8988T (cell line): ENCODE measurements at regions not wholly inside any gene's neighbourhood (a gene's known extent, or its start where the extent isn't known, plus 50 kb on each side); places are given as distances from the start of the nearest gene placed in this dataset.
"Not testable (repeated sequence)": the region's sequence is repeated elsewhere in the genome, so short reads cannot be mapped to it uniquely, and the experiment has no call there.

ENCODE experiments used
- DNase-seq: peaks from one replicate; pipeline ENCODE4 v3.0.0; 2011

DNA sequence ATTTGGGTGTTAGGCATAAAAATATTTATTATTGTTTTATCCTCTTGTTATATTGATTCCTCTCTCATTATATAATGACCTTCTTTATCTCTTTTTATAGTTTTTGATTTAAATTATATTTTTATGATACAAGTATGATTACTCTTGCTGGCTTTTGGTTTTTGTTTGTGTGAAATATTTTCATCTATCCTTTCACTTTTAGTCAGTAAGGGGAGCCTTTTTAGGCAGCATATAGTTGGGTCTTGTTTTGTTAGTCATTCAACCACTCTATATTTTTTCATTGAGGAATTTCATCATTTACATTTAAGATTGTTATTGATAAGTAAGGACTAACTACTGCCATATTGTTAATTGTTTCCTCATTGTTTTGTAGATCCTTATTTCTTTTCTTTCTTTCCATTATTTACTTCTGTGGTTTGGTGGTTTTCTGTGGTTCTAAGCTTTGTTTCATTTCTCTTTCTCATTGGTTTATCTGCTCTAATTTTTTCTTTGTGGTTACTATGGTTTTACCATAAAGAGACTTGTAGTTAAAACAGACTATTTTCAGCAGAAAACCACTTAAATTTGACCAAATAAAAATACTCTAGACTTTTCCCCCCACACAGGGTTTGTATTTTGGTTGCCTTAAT is 593.1 kb downstream of the NUF2 start:
- DNase-seq, result no peak

DNA sequence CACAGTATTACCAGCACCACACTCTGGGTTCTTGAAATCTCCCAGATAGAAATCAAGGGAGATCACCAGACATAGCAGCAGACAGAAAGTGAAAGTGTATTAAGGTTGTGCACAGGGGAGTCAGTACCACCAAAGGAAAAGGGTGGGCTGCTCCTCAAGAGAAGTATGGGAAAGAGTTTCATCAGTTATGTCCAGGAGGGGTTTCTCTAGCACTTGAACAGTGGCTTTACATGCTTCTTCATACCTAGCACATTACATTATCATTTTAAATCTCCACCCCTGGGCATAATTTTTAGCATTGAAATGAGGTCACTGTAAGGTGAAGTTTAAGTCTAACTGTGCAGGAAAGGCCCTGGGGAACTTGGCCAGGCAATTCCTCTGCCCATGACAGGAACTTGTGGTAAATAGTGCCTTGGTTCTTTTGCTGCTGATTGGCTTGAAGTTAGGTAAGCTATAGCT is 601.0 kb downstream of the NUF2 start:
- no peak for DNase-seq

DNA sequence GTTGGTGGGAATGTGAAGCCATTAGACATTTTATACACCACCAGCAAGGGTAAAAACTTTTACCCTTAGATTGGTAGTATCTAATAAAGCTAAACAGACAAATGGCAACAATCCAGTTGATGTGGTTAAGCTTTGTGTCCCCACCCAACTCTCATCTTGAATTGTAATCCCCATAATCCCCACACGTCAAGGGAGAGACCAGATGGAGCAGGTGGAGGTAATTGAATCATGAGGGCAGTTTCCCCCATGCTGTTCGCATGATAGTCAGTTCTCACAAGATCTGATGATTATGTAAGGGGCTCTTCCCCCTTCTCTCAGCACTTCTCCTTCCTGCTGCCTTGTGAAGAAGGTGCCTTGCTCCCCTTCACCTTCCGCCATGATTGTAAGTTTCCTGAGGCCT is 602.3 kb downstream of the NUF2 start:
- no peak for DNase-seq

DNA sequence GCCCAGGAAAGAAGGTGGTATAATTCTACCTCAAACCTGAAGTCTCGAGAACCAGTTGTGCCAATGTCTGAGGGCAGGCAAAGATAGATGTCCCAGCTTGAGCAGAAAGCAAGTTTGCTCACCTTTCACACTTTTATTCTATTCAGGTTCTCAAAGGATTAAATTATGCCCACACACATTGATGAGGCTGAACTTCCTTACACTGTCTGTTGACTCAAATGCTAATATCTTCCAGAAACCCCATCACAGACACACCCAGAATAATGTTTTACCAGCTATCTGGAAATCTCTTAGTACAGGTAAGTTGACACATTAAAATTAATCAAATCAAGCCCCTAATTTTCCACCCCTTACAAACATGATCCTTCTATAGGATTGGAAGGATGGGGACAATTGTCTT is 605.7 kb downstream of the NUF2 start:
- no peak for DNase-seq

DNA sequence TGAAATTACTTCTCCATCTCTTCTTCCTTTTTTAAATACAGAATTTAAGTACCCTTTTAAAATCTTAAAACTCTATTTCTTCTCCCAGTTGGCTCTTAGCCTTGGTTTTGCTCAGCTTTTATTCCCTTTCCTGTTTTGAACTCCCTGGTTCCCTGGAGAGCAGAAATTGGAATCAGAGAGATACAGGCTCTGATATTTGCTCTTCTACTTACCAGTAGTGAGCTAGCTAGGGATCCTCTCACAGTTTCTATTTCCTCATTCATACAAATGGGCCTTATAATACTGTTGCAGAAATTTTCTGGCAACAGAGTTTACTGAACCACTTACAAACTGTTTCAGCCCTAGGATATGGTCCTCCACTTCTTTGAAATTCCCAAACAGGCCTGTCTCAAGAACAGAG is 606.3 kb downstream of the NUF2 start:
- DNase-seq, result no peak

DNA sequence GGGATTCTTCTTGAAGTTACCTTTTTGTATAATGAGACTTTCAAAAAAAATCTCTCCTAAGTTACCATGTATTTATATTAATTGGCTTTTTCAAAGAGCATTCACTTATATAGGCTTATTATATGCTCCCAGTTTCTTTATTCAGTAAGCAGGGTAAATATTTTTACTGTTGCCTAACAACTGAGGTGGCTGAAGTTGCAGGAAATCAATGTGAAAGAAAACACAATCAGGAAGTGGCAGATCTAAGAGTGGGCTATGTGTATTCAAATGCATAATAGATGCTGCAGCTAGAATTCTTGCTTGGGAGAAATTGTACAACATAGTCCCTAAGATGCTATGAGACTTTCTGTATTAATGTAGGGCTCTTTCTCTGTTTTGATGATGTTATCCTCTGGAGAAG is 606.9 kb downstream of the NUF2 start:
- DNase-seq, result no peak

DNA sequence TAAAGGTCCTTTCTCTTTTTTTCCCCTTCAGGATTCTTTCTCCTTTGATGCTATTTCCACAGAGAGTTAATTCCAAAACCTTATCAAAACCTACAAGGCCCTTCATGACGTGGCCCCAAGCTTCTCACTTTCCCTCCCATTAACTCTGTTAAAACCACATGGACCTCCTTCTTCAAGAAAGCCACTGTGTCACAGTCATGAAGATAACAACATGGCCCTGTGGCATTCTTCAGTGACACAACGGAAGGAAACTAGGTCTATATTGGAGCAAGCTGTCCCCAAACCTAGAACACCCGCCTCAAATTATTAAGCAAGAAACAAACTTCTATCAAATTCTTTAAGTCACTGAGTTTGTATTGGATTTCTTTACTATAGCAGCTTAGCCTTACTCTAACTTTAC is 611.1 kb downstream of the NUF2 start:
- no peak for DNase-seq

DNA sequence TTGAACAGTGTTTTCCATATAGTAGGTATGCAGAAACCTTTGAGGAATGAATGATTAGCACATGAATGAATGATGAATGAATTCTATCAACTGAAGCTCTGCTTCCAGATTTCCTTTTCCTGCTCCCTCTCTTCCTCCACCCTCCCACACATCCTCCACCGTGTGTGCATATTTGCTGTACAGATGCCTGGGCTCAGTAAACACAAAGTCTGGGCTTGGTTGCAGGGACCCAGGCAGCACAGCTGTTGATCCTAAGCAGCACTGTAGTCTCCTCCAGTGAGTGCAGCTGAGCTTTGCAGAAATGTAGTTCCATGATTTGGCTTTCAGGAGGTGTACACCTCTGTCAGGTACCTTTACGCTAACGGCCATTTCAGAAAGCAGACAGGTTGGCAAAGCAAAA is 611.7 kb downstream of the NUF2 start:
- no peak for DNase-seq

DNA sequence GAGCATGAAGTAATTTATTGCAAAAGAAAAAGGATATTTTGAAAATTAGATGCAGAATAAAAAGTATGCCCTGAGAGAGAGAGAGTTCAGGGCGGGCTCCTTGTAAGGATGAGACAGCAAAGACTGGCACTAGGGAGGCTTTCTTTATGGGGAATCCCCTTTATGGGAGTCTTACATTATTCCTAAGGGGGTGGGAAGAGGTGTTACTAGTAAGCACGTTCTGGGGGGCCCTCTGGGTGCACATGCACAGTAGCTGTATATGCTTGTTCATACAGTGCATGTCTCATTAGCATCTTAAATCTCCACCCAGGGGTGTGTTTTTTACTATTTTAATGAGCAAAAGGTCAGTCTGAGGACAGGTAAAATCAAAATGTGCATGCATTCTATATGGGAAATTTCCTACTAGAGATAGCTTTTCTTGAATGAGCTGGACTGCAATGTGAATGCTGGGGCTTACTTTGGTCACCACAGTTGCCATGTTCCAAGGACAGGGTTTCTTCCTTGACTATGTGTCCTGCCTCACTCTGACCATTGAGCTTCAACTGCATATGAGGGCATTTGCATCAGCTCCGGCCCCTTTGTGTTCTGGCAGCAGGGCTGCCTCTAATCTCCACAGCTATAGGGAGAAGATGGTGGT is 614.1 kb downstream of the NUF2 start:
- DNase-seq, result no peak

DNA sequence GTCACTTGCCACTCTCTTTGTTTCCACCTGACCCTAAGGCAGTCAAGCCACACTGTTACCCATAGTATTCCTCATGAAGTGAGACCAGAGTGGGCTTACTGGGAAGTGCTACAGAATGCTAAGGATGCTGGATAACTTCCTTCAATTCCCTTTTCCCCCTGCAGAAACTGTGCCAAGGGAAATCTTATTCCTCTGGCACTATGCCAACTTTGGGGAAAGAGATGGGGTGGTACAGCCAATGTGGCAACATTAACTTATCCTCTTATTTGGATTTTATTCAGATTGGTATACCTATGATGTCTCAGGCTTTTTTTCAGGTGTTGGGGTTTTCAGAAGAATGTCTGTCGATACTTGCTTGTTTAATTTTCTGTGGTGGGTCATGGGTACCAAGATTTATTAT is 599.4 kb upstream of the PBX1 start:
- DNase-seq, result no peak

DNA sequence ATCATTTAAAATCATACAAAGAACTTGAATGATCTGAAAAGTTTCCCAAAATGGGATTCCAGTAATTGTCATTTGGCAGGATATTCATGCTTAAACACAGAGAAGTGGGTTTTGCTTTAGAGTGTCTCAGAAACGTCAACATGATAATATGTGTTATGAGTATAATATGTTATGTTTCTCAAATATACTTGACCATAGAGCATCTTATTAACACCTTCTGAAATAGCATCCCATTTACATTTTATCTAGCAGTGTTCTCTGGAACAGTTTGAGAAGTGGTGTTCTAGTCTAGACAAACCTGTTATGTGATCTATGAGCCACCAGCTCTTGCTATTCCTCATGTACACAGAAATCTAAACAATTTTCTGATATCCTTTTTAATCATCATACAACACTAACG is 588.8 kb upstream of the PBX1 start:
- no peak for DNase-seq

DNA sequence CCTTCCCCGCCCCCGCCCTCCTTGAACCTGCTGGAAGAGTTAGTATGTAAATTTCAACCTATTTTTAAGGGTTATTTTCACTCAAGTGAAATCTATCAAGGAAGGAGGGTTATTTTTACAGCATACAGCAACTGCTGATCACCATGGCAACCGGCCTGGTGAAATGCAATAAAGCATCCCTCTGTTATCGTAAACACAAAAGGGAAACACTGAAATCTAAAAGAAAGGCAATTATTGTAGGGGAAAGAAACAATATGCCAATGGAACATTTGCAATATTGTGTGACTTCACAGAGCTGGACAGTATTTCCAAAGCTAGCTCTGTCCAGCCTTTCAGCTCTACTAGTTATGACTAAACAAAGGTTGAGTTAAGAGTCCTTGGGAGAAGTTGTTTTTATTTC is 588.3 kb upstream of the PBX1 start:
- no peak for DNase-seq

DNA sequence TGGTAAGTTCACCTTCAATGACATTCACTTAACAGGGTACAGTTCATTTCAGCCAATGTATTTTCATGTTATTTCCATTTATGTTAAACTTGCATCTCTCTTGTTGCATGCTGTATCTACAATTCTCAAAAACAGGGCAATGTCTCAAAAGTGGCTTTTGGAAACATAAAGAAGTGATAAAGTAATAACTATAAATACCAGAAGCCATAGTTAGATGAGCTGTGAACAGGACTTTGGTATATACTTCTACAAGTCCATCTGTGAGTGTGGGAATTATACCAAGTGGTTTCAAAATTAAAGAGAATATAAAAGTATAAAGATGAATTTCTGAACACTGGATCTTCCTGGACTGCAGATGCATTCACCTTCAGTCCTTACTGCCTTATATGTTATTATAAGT is 585.4 kb upstream of the PBX1 start:
- no peak for DNase-seq

DNA sequence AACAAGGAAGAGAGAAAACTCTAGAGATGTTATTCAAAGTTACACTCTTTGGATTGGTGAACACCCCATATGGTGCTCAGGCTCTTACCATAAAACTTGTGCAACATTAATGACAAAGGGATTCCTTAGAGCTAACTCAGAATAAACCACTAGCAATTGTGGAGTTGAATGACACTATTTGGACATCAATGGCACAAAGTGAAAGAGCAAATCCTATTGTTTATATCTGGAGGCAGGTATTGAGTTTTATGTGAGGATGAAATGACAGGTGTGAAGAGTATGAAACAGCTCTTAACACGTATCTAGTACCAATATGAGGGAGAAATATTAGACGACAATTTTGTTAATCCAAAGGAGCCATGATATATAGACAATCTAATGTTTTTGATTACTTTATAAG is 584.9 kb upstream of the PBX1 start:
- no peak for DNase-seq

DNA sequence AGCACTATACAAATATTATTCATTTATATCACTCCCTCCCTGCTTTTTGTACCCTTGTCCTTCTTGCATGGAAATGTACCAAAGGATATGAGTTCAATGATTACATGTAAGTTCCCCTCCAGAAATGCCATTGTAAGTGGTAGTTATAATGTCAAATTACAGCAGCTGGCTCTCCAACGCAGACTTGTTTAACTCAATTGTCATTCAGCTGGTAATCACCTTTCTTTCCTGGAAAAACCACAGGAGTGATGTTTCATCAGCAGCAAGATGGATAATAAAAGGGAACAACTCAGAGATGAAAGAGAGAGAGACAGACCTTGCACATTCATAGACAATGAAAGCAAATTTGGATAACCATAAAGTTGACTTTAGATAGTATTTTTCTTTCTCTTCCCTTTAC is 578.6 kb upstream of the PBX1 start:
- no peak for DNase-seq

DNA sequence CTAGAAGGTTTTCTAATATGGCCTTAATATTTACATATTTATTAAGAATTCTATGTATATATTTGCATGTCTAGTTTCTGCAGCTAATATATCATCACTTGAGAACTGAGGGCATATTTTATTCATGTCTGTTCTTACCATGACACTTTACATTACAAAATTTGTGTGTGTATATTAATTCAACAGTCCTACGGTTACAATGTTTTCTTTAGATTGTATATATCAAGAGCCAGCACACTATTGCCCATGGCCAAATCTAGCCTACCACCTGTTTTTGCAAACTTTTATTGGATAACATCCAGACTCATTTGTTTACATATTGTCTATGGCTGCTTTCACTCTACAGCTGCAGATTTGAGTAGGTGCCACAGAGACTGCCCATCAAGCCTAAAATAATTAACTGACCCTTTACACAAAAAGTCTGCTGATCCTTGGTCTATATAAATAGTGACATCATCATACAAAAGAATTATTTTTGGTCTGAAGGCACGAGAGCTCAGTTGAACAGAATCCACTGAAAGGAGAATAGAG is 577.4 kb upstream of the PBX1 start:
- DNase-seq, result no peak

DNA sequence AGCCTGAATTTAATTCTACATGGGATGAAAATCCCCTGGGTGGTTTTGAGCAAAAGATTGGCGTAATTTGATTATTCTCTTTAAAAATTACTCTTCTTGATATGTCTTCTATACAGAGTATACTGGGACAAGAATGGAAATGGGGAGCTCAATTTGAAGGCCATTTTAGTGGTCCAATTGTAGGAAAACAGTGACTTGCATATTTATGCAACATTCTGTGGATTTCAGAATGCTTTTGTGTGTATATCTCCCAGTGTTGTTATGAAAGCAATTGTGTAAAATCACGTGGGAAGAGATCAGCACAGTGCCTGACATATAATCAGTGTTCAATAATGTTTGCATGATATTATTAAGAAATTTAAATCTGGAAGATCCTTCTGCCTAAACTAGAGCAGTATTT is 575.9 kb upstream of the PBX1 start:
- DNase-seq, result no peak

DNA sequence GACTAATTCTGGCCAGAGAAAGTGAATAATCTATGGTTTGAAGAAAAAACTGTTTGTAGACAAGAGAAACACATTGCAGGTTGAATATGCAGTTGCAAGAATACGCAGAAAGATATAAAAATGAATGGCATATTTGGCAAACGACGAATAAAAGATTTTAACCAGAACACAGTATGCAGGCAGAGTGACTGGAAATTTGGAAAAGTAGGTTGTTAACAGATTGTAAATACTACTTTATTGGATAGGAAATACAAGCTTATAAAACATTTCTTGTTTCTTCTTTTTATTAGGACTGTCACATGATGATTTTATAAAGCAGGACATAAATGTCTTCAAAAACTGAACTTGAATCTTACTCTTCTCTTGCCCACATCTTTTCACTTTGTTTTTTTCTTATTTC is 573.3 kb upstream of the PBX1 start:
- no peak for DNase-seq

DNA sequence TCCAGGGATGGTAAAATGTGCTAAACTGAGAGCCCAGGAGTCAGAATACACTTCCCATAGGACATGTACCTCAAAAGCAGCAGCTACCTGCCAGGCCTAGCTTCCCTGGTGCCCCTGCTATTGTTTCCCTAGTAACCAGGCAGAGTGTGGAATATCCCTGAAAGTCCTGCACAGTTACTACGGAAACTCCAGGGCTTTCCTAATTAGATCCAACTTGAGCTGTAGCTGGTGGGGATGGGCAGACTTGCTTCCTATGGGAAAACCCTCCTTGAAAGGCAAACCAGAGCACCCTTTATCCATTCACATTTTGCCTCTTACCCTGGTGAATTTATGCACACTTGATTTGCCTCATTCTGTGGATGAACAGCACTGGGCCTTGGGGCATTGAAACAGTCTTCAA is 559.9 kb upstream of the PBX1 start:
- DNase-seq, result no peak

DNA sequence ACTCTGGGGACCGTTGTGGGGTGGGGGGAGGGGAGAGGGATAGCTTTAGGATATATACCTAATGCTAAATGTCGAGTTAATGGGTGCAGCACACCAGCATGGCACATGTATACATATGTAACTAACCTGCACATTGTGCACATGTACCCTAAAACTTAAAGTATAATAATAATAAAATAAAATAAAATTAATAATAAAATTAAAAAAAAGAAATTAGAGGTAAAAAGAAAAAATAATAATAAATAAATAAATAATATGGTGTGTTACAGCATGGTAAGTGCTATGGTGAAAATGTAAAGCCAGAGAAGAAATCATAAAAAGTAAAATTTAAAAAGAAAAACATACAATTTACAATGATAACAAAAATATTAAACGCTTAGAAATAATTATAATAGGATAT is 552.8 kb upstream of the PBX1 start:
- not testable (repeated sequence) for DNase-seq

DNA sequence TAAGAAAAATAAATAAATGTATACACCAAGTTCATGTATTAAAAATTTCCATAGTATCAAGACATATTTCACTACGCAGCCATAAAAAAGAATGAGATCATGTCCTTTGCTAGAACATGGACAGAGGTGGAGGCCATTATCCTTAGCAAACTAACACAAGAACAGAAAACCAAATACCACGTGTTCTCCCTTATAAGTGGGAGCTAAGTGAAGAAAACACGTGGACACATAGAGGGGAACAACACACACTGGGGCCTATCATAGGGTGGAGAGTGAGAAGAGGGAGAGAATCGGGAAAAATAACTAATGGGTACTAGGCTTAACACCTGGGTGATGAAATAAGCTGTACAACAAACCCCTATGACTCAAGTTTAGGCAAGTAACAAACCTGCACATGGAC is 552.4 kb upstream of the PBX1 start:
- no peak for DNase-seq

DNA sequence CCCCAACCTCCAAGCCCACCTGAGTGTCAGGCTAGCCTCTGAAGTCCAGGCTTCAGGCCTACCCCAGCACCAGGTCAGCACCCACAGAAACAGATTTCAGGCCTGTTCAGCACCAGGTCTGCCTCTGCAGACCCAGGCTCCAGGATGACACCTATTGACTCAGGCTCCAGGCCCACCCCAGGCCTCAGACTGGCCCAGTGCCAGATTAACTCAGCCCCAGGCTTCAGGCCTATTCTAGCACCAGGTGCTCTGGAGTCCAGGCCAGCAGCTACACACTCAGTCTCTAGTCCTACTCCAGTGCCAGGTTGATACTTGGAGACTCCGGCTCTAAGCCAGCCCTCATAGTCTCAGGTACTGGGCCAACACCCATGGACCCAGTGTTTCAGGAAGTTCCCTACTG is 541.7 kb upstream of the PBX1 start:
- no peak for DNase-seq

DNA sequence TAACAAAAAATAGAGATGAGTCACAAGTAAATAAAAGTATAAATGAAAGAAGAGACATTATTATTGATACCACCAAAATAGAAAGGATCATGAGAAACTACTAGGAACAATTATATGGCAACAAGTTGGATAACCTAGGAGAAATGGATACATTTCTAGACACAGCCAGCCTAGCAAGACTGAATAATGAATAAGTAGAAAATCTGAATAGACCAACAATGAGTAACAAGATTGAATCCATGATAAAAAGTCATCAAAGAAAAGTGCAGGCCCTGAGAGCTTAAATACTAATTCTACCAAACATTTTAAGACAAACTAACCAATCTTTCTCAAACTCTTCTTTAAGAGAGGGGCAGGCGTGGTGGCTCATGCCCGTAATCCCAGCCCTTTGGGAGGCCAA is 538.6 kb upstream of the PBX1 start:
- no peak for DNase-seq

DNA sequence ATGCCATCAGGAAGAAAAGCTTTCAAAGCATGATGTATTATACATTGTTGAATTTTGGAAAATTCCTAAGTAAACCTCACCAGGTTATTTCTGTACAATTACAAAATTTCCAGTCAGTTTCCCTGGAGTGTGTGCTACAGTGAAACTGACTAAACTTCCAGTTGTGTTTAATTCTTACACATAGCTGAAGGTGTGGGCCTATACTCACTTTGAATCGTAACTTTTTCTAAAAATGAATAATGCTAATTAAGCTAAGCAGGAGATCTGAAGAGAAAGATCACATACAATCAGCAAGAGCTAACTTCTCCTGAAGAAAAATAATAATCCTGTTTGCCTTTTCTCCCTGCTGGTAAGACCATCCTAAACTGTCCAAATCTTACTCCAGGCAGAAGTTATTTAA is 537.2 kb upstream of the PBX1 start:
- DNase-seq, result no peak

DNA sequence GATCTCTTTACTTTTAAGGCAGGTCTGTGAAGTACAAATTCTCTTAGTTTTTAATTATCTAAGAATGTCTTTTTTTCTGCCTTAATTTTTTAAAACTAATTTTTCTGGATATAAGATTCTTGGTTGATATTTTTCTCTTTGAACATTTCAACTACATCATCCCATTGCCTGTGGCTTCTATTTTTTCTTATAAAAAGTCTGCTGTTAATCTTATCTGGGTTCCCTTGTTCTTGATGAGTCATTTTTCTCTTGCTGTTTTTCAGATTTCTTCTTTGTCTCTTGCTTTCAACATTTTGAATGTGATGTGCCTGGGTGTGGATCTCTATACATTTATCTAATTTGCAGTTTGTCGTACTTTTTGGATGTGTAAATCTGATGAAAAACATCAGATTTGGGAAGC is 525.2 kb upstream of the PBX1 start:
- no peak for DNase-seq
